Thoracic aorta (tissue), 2 donors: ENCODE measurements at regions not wholly inside any gene's neighbourhood (a gene's known extent, or its start where the extent isn't known, plus 50 kb on each side); places are given as distances from the start of the nearest gene placed in this dataset.

Source experiments
- ATAC-seq: fragments of 150-250 bp; one replicate; pipeline ENCODE4 v1.8.0; 2017; ENCODE audit warnings: low read depth; ENCODE audit not compliant: insufficient number of reproducible peaks, low FRiP score
- DNase-seq: peaks from one replicate; pipeline ENCODE4 v3.0.0-alpha.2; 2020; ENCODE audit warnings: low spot score
- H3K27ac ChIP-seq, 2 donors: fragments of 200-600 bp; sonication (generic); 1 replicate in 1 of 2; 2 replicates in 1 of 2; pipeline ENCODE4 v1.5.1; 2016; ENCODE audit warnings: mild to moderate bottlenecking in 2 of 2, moderate library complexity in 2 of 2
- H3K27me3 ChIP-seq: fragments of 200-600 bp; sonication (generic); replicated peaks from 2 replicates; pipeline ENCODE4 v1.6.0; 2016; ENCODE audit warnings: mild to moderate bottlenecking; ENCODE audit not compliant: insufficient read depth
- H3K36me3 ChIP-seq: fragments of 200-600 bp; sonication (generic); one replicate; pipeline ENCODE4 v1.5.1; 2016
- H3K4me1 ChIP-seq, 2 donors: fragments of 200-600 bp; sonication (generic); 1 replicate in 1 of 2; 2 replicates in 1 of 2; pipeline versions ENCODE4 v1.5.1 to v1.6.0; 2016; ENCODE audit warnings: low read depth in 2 of 2, mild to moderate bottlenecking in 1 of 2; ENCODE audit not compliant: control insufficient read depth in 1 of 2
- H3K4me3 ChIP-seq: fragments of 200-600 bp; sonication (generic); 2 replicates; pipeline ENCODE4 v1.5.1; 2016; ENCODE audit warnings: mild to moderate bottlenecking
- H3K9me3 ChIP-seq: fragments of 200-600 bp; sonication (generic); 2 replicates; pipeline ENCODE4 v1.5.1; 2016
- CTCF ChIP-seq: fragments of 200-600 bp; sonication (generic); IDR thresholded peaks from one replicate; pipeline ENCODE4 v1.5.1; 2019; ENCODE audit warnings: antibody characterized with exemption

- DNase-seq (no peak), ATAC-seq (no peak)
- Histone ChIP-seq H3K27ac (no peak overlapping the region), H3K36me3 (no peaks in the 10 kb centered on the region), H3K4me1 (peaks cover 7 to 16% of the 10 kb centered on the region in 2 donors), H3K4me3 (no peak overlapping the region), H3K9me3 (no peaks in the 10 kb centered on the region), H3K27me3 (no peaks in the 10 kb centered on the region)
- no peak for TF ChIP-seq CTCF
Measured at GRCh38 chr13:44819245-44819644, 170.0 kb downstream of the NUFIP1 start.

- Histone ChIP-seq H3K36me3 (no peaks in the 10 kb centered on the region), H3K4me1 (peaks cover 12 to 24% of the 10 kb centered on the region in 2 donors), H3K4me3 (no peak overlapping the region), H3K27ac (no peak overlapping the region), H3K9me3 (no peaks in the 10 kb centered on the region), H3K27me3 (no peaks in the 10 kb centered on the region)
- DNase-seq (no peak), ATAC-seq (no peak)
- TF ChIP-seq CTCF = no peak
Measured at GRCh38 chr13:44818428-44818827, 170.8 kb downstream of the NUFIP1 start.

GRCh38 chr13:44818016-44818415, 171.3 kb downstream of the NUFIP1 start:
- ATAC-seq (no peak), DNase-seq (no peak)
- Histone ChIP-seq H3K36me3 (no peaks in the 10 kb centered on the region), H3K9me3 (no peaks in the 10 kb centered on the region), H3K4me1 (peaks cover 14 to 28% of the 10 kb centered on the region in 2 donors), H3K27me3 (no peaks in the 10 kb centered on the region), H3K4me3 (no peak overlapping the region), H3K27ac (no peak overlapping the region)
- TF ChIP-seq CTCF = no peak

GRCh38 chr13:44817131-44817671, 172.1 kb downstream of the NUFIP1 start:
- H3K27me3 ChIP-seq = no peaks in the 10 kb centered on the region
- no peaks in the 10 kb centered on the region for H3K36me3 ChIP-seq
- TF ChIP-seq CTCF = no peak
- H3K9me3 ChIP-seq = no peaks in the 10 kb centered on the region
- peaks cover 19 to 36% of the 10 kb centered on the region in 2 donors for H3K4me1 ChIP-seq
- ATAC-seq = no peak
- H3K4me3 ChIP-seq = no peak overlapping the region
- DNase-seq = no peak
- no peak overlapping the region for H3K27ac ChIP-seq

GRCh38 chr13:44816701-44817100, 172.6 kb downstream of the NUFIP1 start:
- H3K27ac ChIP-seq = no peak overlapping the region
- no peaks in the 10 kb centered on the region for H3K27me3 ChIP-seq
- peaks cover 19 to 41% of the 10 kb centered on the region in 2 donors for H3K4me1 ChIP-seq
- H3K4me3 ChIP-seq = no peak overlapping the region
- no peak for DNase-seq
- TF ChIP-seq CTCF = no peak
- ATAC-seq = no peak
- H3K36me3 ChIP-seq = no peaks in the 10 kb centered on the region
- no peaks in the 10 kb centered on the region for H3K9me3 ChIP-seq
